GM12892 (cell line): ENCODE measurements at regions not wholly inside any gene's neighbourhood (a gene's known extent, or its start where the extent isn't known, plus 50 kb on each side); places are given as distances from the start of the nearest gene placed in this dataset.
"Not testable (repeated sequence)": the region's sequence is repeated elsewhere in the genome, so short reads cannot be mapped to it uniquely, and the experiment has no call there.

Experiments used
- POLR2A ChIP-seq: IDR thresholded peaks from 2 replicates; pipeline ENCODE4 v1.6.1; 2011; ENCODE audit warnings: low read depth, low read length, control low read depth
- POLR2AphosphoS5 ChIP-seq: IDR thresholded peaks from 2 replicates; pipeline ENCODE4 v1.6.1; 2011; ENCODE audit warnings: low read depth, low read length, control low read depth

GRCh38 chr11:49372137-49372536 lies 163.7 kb upstream of the FOLH1 start:
- not testable (repeated sequence) for TF ChIP-seq POLR2A, POLR2AphosphoS5
